Esophagus squamous epithelium (tissue), 4 donors: ENCODE measurements at regions not wholly inside any gene's neighbourhood (a gene's known extent, or its start where the extent isn't known, plus 50 kb on each side); places are given as distances from the start of the nearest gene placed in this dataset.

Experiments used
- CTCF ChIP-seq, 6 experiments: fragments of 450-650 bp in 4 of 6; fragments of 200-600 bp in 2 of 6; sonication (generic) in 2 of 6; IDR thresholded peaks; one replicate each; pipeline ENCODE4 v1.5.1; 2016 to 2019; ENCODE audit warnings: antibody characterized with exemption in 6 of 6, mild to moderate bottlenecking in 4 of 6, moderate library complexity in 4 of 6
- POLR2A ChIP-seq, 4 donors: fragments of 450-650 bp; IDR thresholded peaks; one replicate each; pipeline ENCODE4 v1.6.1; 2017; ENCODE audit warnings: antibody characterized with exemption in 4 of 4, mild to moderate bottlenecking in 4 of 4, moderate library complexity in 3 of 4

GRCh38 chr18:27608174-27608573 is 423.1 kb upstream of the CHST9 start:
- TF ChIP-seq CTCF (IDR thresholded peaks at IDR 0.05) (no peak), POLR2A (IDR thresholded peaks at IDR 0.05) (no peak)
